ENCODE measurements at regions not wholly inside any gene's neighbourhood (a gene's known extent, or its start where the extent isn't known, plus 50 kb on each side); places are given as distances from the start of the nearest gene placed in this dataset.
A peak's percentile ranks its signal among the peaks of the same experiment; 100 is the strongest.
"Not testable (repeated sequence)": the region's sequence is repeated elsewhere in the genome, so short reads cannot be mapped to it uniquely, and the experiment has no call there.

GRCh38 chr15:92803536-92803851, 96.6 kb upstream of the CHD2 start:
- no peak for TF ChIP-seq CTCF (IDR thresholded peaks at IDR 0.05)
- Histone ChIP-seq H3K36me3 (ENCODE audit: control insufficient read depth, insufficient read depth, low read length) (no peaks in the 10 kb centered on the region), H3K4me1 (ENCODE audit: control insufficient read depth, insufficient read depth, low read length) (peaks cover 7% of the 10 kb centered on the region), H3K27ac (ENCODE audit: low read length) (no peak overlapping the region), H3K9me3 (ENCODE audit: control insufficient read depth, insufficient read depth, low read length) (no peaks in the 10 kb centered on the region), H3K27me3 (ENCODE audit: control insufficient read depth, insufficient read depth, low read length) (no peaks in the 10 kb centered on the region), H3K4me3 (ENCODE audit: low read length) (no peak overlapping the region)
- Mint-ChIP-seq H3K36me3 (no peaks in the 10 kb centered on the region), H3K4me3 (no peak overlapping the region), H3K4me1 (peaks cover 7 to 10% of the 10 kb centered on the region in 2 donors), H3K9me3 (no peaks in the 10 kb centered on the region), H3K27me3 (ENCODE audit: low read depth in 2 of 2) (no peaks in the 10 kb centered on the region), H3K27ac (peak overlapping the region in 1 of 2 donors; percentile 72)
- ATAC-seq (no peak), DNase-seq (no peak)
- 75% methylated on average over 1 of the region's 1 CpG for WGBS (ENCODE audit: insufficient coverage)
- intact Hi-C loops (cut with micrococcal nuclease) = no loop called here

GRCh38 chr15:92803852-92804609, 96.1 kb upstream of the CHD2 start:
- H3K27ac ChIP-seq (ENCODE audit: low read length) = peak overlapping the region; percentile 39
- Mint-ChIP-seq H3K27ac (peak overlapping the region in 1 of 2 donors; percentile 72), H3K4me3 (no peak overlapping the region), H3K4me1 (peaks cover 11% of the 10 kb centered on the region in 2 donors), H3K9me3 (no peaks in the 10 kb centered on the region), H3K27me3 (ENCODE audit: low read depth in 2 of 2) (no peaks in the 10 kb centered on the region), H3K36me3 (no peaks in the 10 kb centered on the region)
- DNase-seq = peak in 1 of 2 donors; percentile 33
- no peak overlapping the region for H3K4me3 ChIP-seq (ENCODE audit: low read length)
- H3K9me3 ChIP-seq (ENCODE audit: control insufficient read depth, insufficient read depth, low read length) = no peaks in the 10 kb centered on the region
- H3K27me3 ChIP-seq (ENCODE audit: control insufficient read depth, insufficient read depth, low read length) = no peaks in the 10 kb centered on the region
- peaks cover 9% of the 10 kb centered on the region for H3K4me1 ChIP-seq (ENCODE audit: control insufficient read depth, insufficient read depth, low read length)
- 67% methylated on average over 5 of the region's 5 CpGs for WGBS (ENCODE audit: insufficient coverage)
- TF ChIP-seq CTCF (IDR thresholded peaks at IDR 0.05) = no peak
- no peaks in the 10 kb centered on the region for H3K36me3 ChIP-seq (ENCODE audit: control insufficient read depth, insufficient read depth, low read length)
- peak; percentile 17 to 83 (median 37) for ATAC-seq
- intact Hi-C loops (cut with micrococcal nuclease) = no loop called here

GRCh38 chr15:92804610-92804936, 95.6 kb upstream of the CHD2 start:
- H3K27me3 ChIP-seq (ENCODE audit: control insufficient read depth, insufficient read depth, low read length); H3K27me3 Mint-ChIP-seq (ENCODE audit: low read depth in 2 of 2); H3K9me3 Mint-ChIP-seq; H3K9me3 ChIP-seq (ENCODE audit: control insufficient read depth, insufficient read depth, low read length); H3K36me3 ChIP-seq (ENCODE audit: control insufficient read depth, insufficient read depth, low read length); H3K36me3 Mint-ChIP-seq; DNase-seq; intact Hi-C loops (cut with micrococcal nuclease); ATAC-seq; H3K4me3 ChIP-seq (ENCODE audit: low read length); H3K4me3 Mint-ChIP-seq: not testable (repeated sequence)
- H3K27ac ChIP-seq (ENCODE audit: low read length) = peak overlapping the region; percentile 39
- 99% methylated on average over 5 of the region's 5 CpGs for WGBS (ENCODE audit: insufficient coverage)
- Mint-ChIP-seq H3K27ac (peak overlapping the region in 1 of 2 donors; percentile 72), H3K4me1 (peaks cover 11 to 12% of the 10 kb centered on the region in 2 donors)
- H3K4me1 ChIP-seq (ENCODE audit: control insufficient read depth, insufficient read depth, low read length) = peaks cover 11% of the 10 kb centered on the region

GRCh38 chr15:92805080-92805690, 94.9 kb upstream of the CHD2 start:
- no peak for ATAC-seq
- H3K4me3 Mint-ChIP-seq = no peak overlapping the region
- Histone ChIP-seq H3K36me3 (ENCODE audit: control insufficient read depth, insufficient read depth, low read length) (no peaks in the 10 kb centered on the region), H3K27ac (ENCODE audit: low read length) (no peak overlapping the region), H3K4me3 (ENCODE audit: low read length) (no peak overlapping the region), H3K4me1 (ENCODE audit: control insufficient read depth, insufficient read depth, low read length) (peaks cover 16% of the 10 kb centered on the region), H3K27me3 (ENCODE audit: control insufficient read depth, insufficient read depth, low read length) (no peaks in the 10 kb centered on the region), H3K9me3 (ENCODE audit: control insufficient read depth, insufficient read depth, low read length) (no peaks in the 10 kb centered on the region)
- H3K9me3 Mint-ChIP-seq = no peaks in the 10 kb centered on the region
- peaks cover 17 to 18% of the 10 kb centered on the region in 2 donors for H3K4me1 Mint-ChIP-seq
- H3K27ac Mint-ChIP-seq = no peak overlapping the region
- no peak for TF ChIP-seq CTCF (IDR thresholded peaks at IDR 0.05)
- 98% methylated on average over 8 of the region's 10 CpGs for WGBS (ENCODE audit: insufficient coverage)
- H3K36me3 Mint-ChIP-seq = no peaks in the 10 kb centered on the region
- no peak for DNase-seq
- H3K27me3 Mint-ChIP-seq (ENCODE audit: low read depth in 2 of 2) = no peaks in the 10 kb centered on the region
- intact Hi-C loops (cut with micrococcal nuclease) = no loop called here

- not testable (repeated sequence) for H3K27ac Mint-ChIP-seq
Observed at GRCh38 chr15:92806171-92806570, 94.0 kb upstream of the CHD2 start.

More at GRCh38 chr15:92806171-92806570, 94.0 kb upstream of the CHD2 start:
- DNase-seq; H3K36me3 Mint-ChIP-seq; H3K4me3 ChIP-seq (ENCODE audit: low read length); H3K27me3 ChIP-seq (ENCODE audit: control insufficient read depth, insufficient read depth, low read length); intact Hi-C loops (cut with micrococcal nuclease); H3K36me3 ChIP-seq (ENCODE audit: control insufficient read depth, insufficient read depth, low read length); H3K27ac ChIP-seq (ENCODE audit: low read length); H3K9me3 Mint-ChIP-seq; ATAC-seq; H3K9me3 ChIP-seq (ENCODE audit: control insufficient read depth, insufficient read depth, low read length); H3K27me3 Mint-ChIP-seq (ENCODE audit: low read depth in 2 of 2): not testable (repeated sequence)
- Mint-ChIP-seq H3K4me3 (peak overlapping the region; percentile 26), H3K4me1 (peaks cover 26 to 27% of the 10 kb centered on the region in 2 donors)
- WGBS (ENCODE audit: insufficient coverage) = 97% methylated on average over 11 of the region's 11 CpGs
- peaks cover 24% of the 10 kb centered on the region for H3K4me1 ChIP-seq (ENCODE audit: control insufficient read depth, insufficient read depth, low read length)
